ENCODE measurements at regions not wholly inside any gene's neighbourhood (a gene's known extent, or its start where the extent isn't known, plus 50 kb on each side); places are given as distances from the start of the nearest gene placed in this dataset.

DNA sequence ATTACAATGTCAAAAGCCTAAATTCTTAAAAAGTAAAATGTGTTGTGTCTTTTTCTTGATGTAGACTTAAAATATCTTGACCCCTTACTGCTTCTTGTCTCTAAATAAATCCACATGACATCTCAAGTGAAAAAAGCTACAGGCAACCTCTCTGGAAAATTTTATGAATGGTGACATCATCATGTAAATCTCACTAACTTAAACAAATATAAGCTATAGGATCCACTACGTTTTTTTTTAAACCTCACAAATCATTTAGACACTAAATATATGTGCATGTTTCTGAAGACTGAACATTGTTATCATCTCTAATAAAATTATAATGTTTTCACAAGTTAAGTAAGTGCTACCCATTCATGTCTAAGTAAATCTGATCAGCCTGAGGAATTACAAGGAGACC, 793.7 kb upstream of the PRR20A start:
- ATAC-seq: no peak

DNA sequence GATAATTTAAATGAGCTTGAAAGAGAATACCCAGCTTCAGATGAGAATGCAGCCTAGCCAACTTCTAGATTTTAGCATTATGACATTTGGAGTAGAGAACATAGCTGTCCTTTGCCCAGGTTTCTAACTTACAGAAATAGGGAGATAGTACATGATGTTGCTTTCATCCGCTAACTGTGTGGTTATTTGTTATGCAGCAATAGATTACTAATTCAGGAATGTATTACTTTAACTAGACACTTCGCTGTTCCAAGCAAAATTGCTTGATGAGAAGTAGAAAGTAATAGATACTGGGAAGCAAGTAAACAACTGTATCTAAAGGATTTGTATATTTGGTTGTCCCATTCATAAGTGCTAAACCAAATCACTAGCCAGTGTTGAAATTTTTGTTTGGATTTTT, 790.9 kb upstream of the PRR20A start:
- no peaks in the 10 kb centered on the region for H3K36me3 ChIP-seq
- 85 to 92% (median 88%) methylated on average over 2 of the region's 2 CpGs for WGBS, 4 donors
- no peaks in the 10 kb centered on the region for H3K9me3 ChIP-seq
- intact Hi-C loops (cut with DNase I): no loop called here
- ATAC-seq (no peak), DNase-seq (no peak)
- no peak overlapping the region for H3K27ac ChIP-seq
- TF ChIP-seq, protein P1, sequence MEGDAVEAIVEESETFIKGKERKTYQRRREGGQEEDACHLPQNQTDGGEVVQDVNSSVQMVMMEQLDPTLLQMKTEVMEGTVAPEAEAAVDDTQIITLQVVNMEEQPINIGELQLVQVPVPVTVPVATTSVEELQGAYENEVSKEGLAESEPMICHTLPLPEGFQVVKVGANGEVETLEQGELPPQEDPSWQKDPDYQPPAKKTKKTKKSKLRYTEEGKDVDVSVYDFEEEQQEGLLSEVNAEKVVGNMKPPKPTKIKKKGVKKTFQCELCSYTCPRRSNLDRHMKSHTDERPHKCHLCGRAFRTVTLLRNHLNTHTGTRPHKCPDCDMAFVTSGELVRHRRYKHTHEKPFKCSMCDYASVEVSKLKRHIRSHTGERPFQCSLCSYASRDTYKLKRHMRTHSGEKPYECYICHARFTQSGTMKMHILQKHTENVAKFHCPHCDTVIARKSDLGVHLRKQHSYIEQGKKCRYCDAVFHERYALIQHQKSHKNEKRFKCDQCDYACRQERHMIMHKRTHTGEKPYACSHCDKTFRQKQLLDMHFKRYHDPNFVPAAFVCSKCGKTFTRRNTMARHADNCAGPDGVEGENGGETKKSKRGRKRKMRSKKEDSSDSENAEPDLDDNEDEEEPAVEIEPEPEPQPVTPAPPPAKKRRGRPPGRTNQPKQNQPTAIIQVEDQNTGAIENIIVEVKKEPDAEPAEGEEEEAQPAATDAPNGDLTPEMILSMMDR (IDR thresholded peaks at IDR 0.05): no peak
- no peak for TF ChIP-seq POLR2A (IDR thresholded peaks at IDR 0.05)
- H3K4me1 ChIP-seq: no peaks in the 10 kb centered on the region
- H3K27me3 ChIP-seq: no peaks in the 10 kb centered on the region
- H3K4me3 ChIP-seq: no peak overlapping the region

More for the DNA sequence above, 793.7 kb upstream of the PRR20A start:
- Histone ChIP-seq H3K27me3 (no peaks in the 10 kb centered on the region), H3K4me3 (no peak overlapping the region), H3K36me3 (no peaks in the 10 kb centered on the region), H3K9me3 (peaks cover 0 to 14% (median 0%) of the 10 kb centered on the region in 12 donors), H3K27ac (no peak overlapping the region), H3K4me1 (no peaks in the 10 kb centered on the region)
- TF ChIP-seq POLR2A (IDR thresholded peaks at IDR 0.05): no peak
- TF ChIP-seq, protein P1 (IDR thresholded peaks at IDR 0.05): no peak
- DNase-seq: no peak
- intact Hi-C loops (cut with DNase I): no loop called here
- 45 to 60% (median 48%) methylated on average over 1 of the region's 1 CpG for WGBS, 4 donors

- no peak for ATAC-seq
- no peak overlapping the region for H3K4me3 ChIP-seq
- WGBS, 4 donors: 32 to 56% (median 45%) methylated on average over 3 of the region's 3 CpGs
- TF ChIP-seq POLR2A (IDR thresholded peaks at IDR 0.05): no peak
- TF ChIP-seq, protein P1 (IDR thresholded peaks at IDR 0.05): no peak
- H3K9me3 ChIP-seq: no peaks in the 10 kb centered on the region
- H3K36me3 ChIP-seq: no peaks in the 10 kb centered on the region
- no peak for DNase-seq
- no peaks in the 10 kb centered on the region for H3K4me1 ChIP-seq
- H3K27me3 ChIP-seq: no peaks in the 10 kb centered on the region
- H3K27ac ChIP-seq: no peak overlapping the region
- intact Hi-C loops (cut with DNase I): no loop called here
Measured at GRCh38 chr13:56351041-56351440, 789.7 kb upstream of the PRR20A start.

DNA sequence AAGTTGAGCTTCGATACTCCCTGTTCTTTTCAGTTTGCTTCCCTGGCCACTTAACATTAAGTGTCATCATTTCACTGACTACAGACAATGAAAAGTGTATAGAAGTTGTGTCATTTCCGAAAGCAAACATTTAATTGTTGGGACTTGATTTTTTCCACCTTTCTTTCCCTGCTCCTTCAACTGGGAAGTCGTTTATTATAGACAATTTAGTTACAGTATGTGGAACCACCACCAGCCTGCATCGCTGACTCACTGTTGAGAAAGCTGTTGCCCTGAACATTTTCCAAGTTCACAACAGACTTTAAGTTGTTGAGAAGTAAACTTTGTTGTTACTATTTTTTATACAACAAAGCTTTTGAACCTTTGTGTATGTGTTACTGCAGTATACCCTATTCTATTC, 788.4 kb upstream of the PRR20A start:
- WGBS, 4 donors: 75 to 81% (median 77%) methylated on average over 4 of the region's 4 CpGs
- no peaks in the 10 kb centered on the region for H3K36me3 ChIP-seq
- no peak overlapping the region for H3K27ac ChIP-seq
- DNase-seq: no peak
- no peak for TF ChIP-seq POLR2A (IDR thresholded peaks at IDR 0.05)
- TF ChIP-seq, protein P1 (IDR thresholded peaks at IDR 0.05): no peak
- H3K9me3 ChIP-seq: no peaks in the 10 kb centered on the region
- H3K4me3 ChIP-seq: no peak overlapping the region
- ATAC-seq: no peak
- intact Hi-C loops (cut with DNase I): no loop called here
- H3K27me3 ChIP-seq: no peaks in the 10 kb centered on the region
- H3K4me1 ChIP-seq: no peaks in the 10 kb centered on the region

All from heart left ventricle (tissue), 16 donors.